ENCODE measurements at regions not wholly inside any gene's neighbourhood (a gene's known extent, or its start where the extent isn't known, plus 50 kb on each side); places are given as distances from the start of the nearest gene placed in this dataset.

DNA sequence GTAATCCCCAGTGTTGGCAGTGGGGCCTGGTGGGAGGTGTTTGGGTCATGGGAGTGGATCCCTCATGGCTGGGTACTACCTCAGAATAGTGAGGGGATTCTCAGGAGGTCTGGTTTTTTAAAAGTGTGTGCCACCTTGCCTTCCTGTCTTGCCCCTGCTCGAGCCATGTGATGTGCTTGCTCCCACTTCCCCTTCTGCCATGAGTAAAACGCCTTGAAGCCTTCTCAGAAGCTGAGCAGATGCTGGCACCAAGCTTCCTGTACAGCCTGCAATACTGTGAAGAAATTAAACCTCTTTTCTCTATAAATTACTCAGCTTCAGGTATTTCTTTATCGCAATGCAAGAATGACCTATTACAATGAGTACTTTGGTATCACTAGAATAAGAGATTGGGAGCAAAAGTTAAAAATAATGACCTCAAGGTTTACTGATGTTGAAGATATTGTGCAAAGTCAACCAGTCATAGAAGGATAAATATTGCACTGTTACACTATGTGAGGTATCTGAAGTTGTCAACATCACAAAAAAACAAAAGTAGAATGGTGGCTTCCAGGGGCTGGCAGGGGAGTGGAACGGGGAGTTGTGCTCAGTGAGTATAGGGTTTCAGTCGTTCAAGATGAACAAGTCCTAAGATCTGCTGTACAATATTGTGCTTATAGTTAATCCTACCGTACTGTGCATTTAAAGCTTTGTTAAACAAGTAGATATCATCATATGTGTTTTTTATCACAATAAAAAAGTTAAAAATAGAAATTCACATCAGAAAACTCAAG lies 938.3 kb upstream of the CNTNAP5 start:
- H3K9me2 ChIP-seq (ENCODE audit: insufficient read depth), result no peaks in the 10 kb centered on the region
- no peak overlapping the region for H2AFZ ChIP-seq
- BruUV-seq (replicated peaks), result no TSS peak
- no peaks in the 10 kb centered on the region for H4K20me1 ChIP-seq (ENCODE audit: insufficient read depth)
- no peaks in the 10 kb centered on the region for H3K79me2 ChIP-seq (ENCODE audit: low read depth)
- H3K27ac ChIP-seq, result no peak overlapping the region
- ChIA-PET POLR2A (ENCODE audit: unreplicated experiment) (no interaction called here), CTCF (no interaction called here)
- no peak overlapping the region for H3K4me2 ChIP-seq
- H3F3A ChIP-seq (ENCODE audit: insufficient read depth, low read depth), result no peaks in the 10 kb centered on the region
- no peak for TF ChIP-seq EZH2 (IDR thresholded peaks at IDR 0.05; ENCODE audit: low read depth)
- no peaks in the 10 kb centered on the region for H3K4me1 ChIP-seq (replicated peaks; ENCODE audit: insufficient read depth)
- H3K9me3 ChIP-seq (ENCODE audit: insufficient read depth, low read depth), result no peaks in the 10 kb centered on the region; the same call in 1 of the 2 replicates
- H3K27me3 ChIP-seq (ENCODE audit: insufficient read depth, low read depth), result no peaks in the 10 kb centered on the region
- no peaks in the 10 kb centered on the region for H3K36me3 ChIP-seq (ENCODE audit: low read depth)
- no peak for DNase-seq
- intact Hi-C loops (cut with micrococcal nuclease; ENCODE audit: unreplicated experiment), result no loop called here
- no peak overlapping the region for H3K4me3 ChIP-seq

- Histone ChIP-seq H3K36me3 (ENCODE audit: low read depth) (no peaks in the 10 kb centered on the region), H3F3A (ENCODE audit: insufficient read depth, low read depth) (no peaks in the 10 kb centered on the region), H3K4me1 (replicated peaks; ENCODE audit: insufficient read depth) (no peaks in the 10 kb centered on the region), H2AFZ (no peak overlapping the region), H3K27ac (no peak overlapping the region), H3K4me3 (no peak overlapping the region), H3K9me2 (ENCODE audit: insufficient read depth) (no peaks in the 10 kb centered on the region), H3K79me2 (ENCODE audit: low read depth) (no peaks in the 10 kb centered on the region), H3K4me2 (no peak overlapping the region), H3K27me3 (ENCODE audit: insufficient read depth, low read depth) (no peaks in the 10 kb centered on the region), H3K9me3 (ENCODE audit: insufficient read depth, low read depth) (no peaks in the 10 kb centered on the region; the same call in 1 of the 2 replicates), H4K20me1 (ENCODE audit: insufficient read depth) (no peaks in the 10 kb centered on the region)
- POLR2A ChIA-PET (ENCODE audit: unreplicated experiment), result no interaction called here
- TF ChIP-seq, protein P1, sequence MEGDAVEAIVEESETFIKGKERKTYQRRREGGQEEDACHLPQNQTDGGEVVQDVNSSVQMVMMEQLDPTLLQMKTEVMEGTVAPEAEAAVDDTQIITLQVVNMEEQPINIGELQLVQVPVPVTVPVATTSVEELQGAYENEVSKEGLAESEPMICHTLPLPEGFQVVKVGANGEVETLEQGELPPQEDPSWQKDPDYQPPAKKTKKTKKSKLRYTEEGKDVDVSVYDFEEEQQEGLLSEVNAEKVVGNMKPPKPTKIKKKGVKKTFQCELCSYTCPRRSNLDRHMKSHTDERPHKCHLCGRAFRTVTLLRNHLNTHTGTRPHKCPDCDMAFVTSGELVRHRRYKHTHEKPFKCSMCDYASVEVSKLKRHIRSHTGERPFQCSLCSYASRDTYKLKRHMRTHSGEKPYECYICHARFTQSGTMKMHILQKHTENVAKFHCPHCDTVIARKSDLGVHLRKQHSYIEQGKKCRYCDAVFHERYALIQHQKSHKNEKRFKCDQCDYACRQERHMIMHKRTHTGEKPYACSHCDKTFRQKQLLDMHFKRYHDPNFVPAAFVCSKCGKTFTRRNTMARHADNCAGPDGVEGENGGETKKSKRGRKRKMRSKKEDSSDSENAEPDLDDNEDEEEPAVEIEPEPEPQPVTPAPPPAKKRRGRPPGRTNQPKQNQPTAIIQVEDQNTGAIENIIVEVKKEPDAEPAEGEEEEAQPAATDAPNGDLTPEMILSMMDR (conservative IDR thresholded peaks at IDR 0.05), result no peak
- TF ChIP-seq EZH2 (IDR thresholded peaks at IDR 0.05; ENCODE audit: low read depth), result no peak
- intact Hi-C loops (cut with micrococcal nuclease; ENCODE audit: unreplicated experiment), result no loop called here
- no peak for DNase-seq
- no TSS peak for BruUV-seq (replicated peaks)
- CTCF ChIA-PET, result no interaction called here
Observed at GRCh38 chr2:123091471-123091870, 933.6 kb upstream of the CNTNAP5 start.

- intact Hi-C loops (cut with micrococcal nuclease; ENCODE audit: unreplicated experiment), result no loop called here
- Histone ChIP-seq H3F3A (ENCODE audit: insufficient read depth, low read depth) (no peaks in the 10 kb centered on the region), H3K27me3 (ENCODE audit: insufficient read depth, low read depth) (no peaks in the 10 kb centered on the region), H3K4me2 (no peak overlapping the region), H3K4me1 (replicated peaks; ENCODE audit: insufficient read depth) (no peaks in the 10 kb centered on the region), H4K20me1 (ENCODE audit: insufficient read depth) (no peaks in the 10 kb centered on the region), H2AFZ (no peak overlapping the region), H3K9me2 (ENCODE audit: insufficient read depth) (no peaks in the 10 kb centered on the region), H3K79me2 (ENCODE audit: low read depth) (no peaks in the 10 kb centered on the region), H3K4me3 (no peak overlapping the region), H3K9me3 (ENCODE audit: insufficient read depth, low read depth) (no peaks in the 10 kb centered on the region; the same call in 1 of the 2 replicates), H3K27ac (no peak overlapping the region), H3K36me3 (ENCODE audit: low read depth) (no peaks in the 10 kb centered on the region)
- no TSS peak for BruUV-seq (replicated peaks)
- no peak for TF ChIP-seq EZH2 (IDR thresholded peaks at IDR 0.05; ENCODE audit: low read depth)
- TF ChIP-seq, protein P1 (conservative IDR thresholded peaks at IDR 0.05), result no peak
- no peak for DNase-seq
- ChIA-PET CTCF (no interaction called here), POLR2A (ENCODE audit: unreplicated experiment) (no interaction called here)
Observed at GRCh38 chr2:123093199-123093598, 931.9 kb upstream of the CNTNAP5 start.

Measured in PC-9 (cell line).